ENCODE measurements at regions not wholly inside any gene's neighbourhood (a gene's known extent, or its start where the extent isn't known, plus 50 kb on each side); places are given as distances from the start of the nearest gene placed in this dataset.
"Not testable (repeated sequence)": the region's sequence is repeated elsewhere in the genome, so short reads cannot be mapped to it uniquely, and the experiment has no call there.

GRCh38 chr14:57066463-57066862, 202.2 kb downstream of the EXOC5 start:
- H3K4me3 Mint-ChIP-seq (ENCODE audit: unreplicated experiment), result no peak overlapping the region

GRCh38 chr14:57061009-57061711, 207.5 kb downstream of the EXOC5 start:
- H3K27ac Mint-ChIP-seq (ENCODE audit: unreplicated experiment), result no peak overlapping the region
- no peaks in the 10 kb centered on the region for H3K36me3 Mint-ChIP-seq (ENCODE audit: low read depth)
- no peaks in the 10 kb centered on the region for H3K9me3 Mint-ChIP-seq (ENCODE audit: low read depth)
- no peak overlapping the region for H3K4me3 Mint-ChIP-seq (ENCODE audit: unreplicated experiment)
- TF ChIP-seq CTCF (IDR thresholded peaks at IDR 0.05), result no peak
- no peaks in the 10 kb centered on the region for H3K4me1 Mint-ChIP-seq (ENCODE audit: low read depth)
- peaks cover 8% of the 10 kb centered on the region for H3K27me3 Mint-ChIP-seq (ENCODE audit: low read depth)
- DNase-seq (ENCODE audit: low spot score), result no peak

More at GRCh38 chr14:57066463-57066862, 202.2 kb downstream of the EXOC5 start:
- DNase-seq (ENCODE audit: low spot score), result no peak
- Mint-ChIP-seq H3K27ac (ENCODE audit: unreplicated experiment) (no peak overlapping the region), H3K9me3 (ENCODE audit: low read depth) (no peaks in the 10 kb centered on the region), H3K36me3 (ENCODE audit: low read depth) (no peaks in the 10 kb centered on the region), H3K27me3 (ENCODE audit: low read depth) (peaks cover 22% of the 10 kb centered on the region), H3K4me1 (ENCODE audit: low read depth) (no peaks in the 10 kb centered on the region)
- no peak for TF ChIP-seq CTCF (IDR thresholded peaks at IDR 0.05)

GRCh38 chr14:57060276-57060955, 208.3 kb downstream of the EXOC5 start:
- H3K4me3 Mint-ChIP-seq (ENCODE audit: unreplicated experiment), result no peak overlapping the region
- TF ChIP-seq CTCF (IDR thresholded peaks at IDR 0.05), result no peak
- H3K9me3 Mint-ChIP-seq (ENCODE audit: low read depth), result no peaks in the 10 kb centered on the region
- DNase-seq (ENCODE audit: low spot score), result no peak
- H3K36me3 Mint-ChIP-seq (ENCODE audit: low read depth), result no peaks in the 10 kb centered on the region
- no peak overlapping the region for H3K27ac Mint-ChIP-seq (ENCODE audit: unreplicated experiment)
- peaks cover 8% of the 10 kb centered on the region for H3K27me3 Mint-ChIP-seq (ENCODE audit: low read depth)
- H3K4me1 Mint-ChIP-seq (ENCODE audit: low read depth), result no peaks in the 10 kb centered on the region

- Mint-ChIP-seq H3K4me1 (ENCODE audit: low read depth) (no peaks in the 10 kb centered on the region), H3K4me3 (ENCODE audit: unreplicated experiment) (no peak overlapping the region), H3K27ac (ENCODE audit: unreplicated experiment) (no peak overlapping the region), H3K27me3 (ENCODE audit: low read depth) (peaks cover 7% of the 10 kb centered on the region), H3K36me3 (ENCODE audit: low read depth) (no peaks in the 10 kb centered on the region), H3K9me3 (ENCODE audit: low read depth) (no peaks in the 10 kb centered on the region)
- no peak for TF ChIP-seq CTCF (IDR thresholded peaks at IDR 0.05)
- no peak for DNase-seq (ENCODE audit: low spot score)
These were observed 210.4 kb downstream of the EXOC5 start for GRCh38 chr14:57058319-57058718.

GRCh38 chr14:57057803-57058202, 210.9 kb downstream of the EXOC5 start:
- no peak overlapping the region for H3K27ac Mint-ChIP-seq (ENCODE audit: unreplicated experiment)
- no peaks in the 10 kb centered on the region for H3K4me1 Mint-ChIP-seq (ENCODE audit: low read depth)

GRCh38 chr14:57056522-57056921, 212.2 kb downstream of the EXOC5 start:
- H3K27ac Mint-ChIP-seq (ENCODE audit: unreplicated experiment), result not testable (repeated sequence)

More at GRCh38 chr14:57057803-57058202, 210.9 kb downstream of the EXOC5 start:
- no peaks in the 10 kb centered on the region for H3K9me3 Mint-ChIP-seq (ENCODE audit: low read depth)
- TF ChIP-seq CTCF (IDR thresholded peaks at IDR 0.05), result no peak
- H3K36me3 Mint-ChIP-seq (ENCODE audit: low read depth), result no peaks in the 10 kb centered on the region
- peaks cover 7% of the 10 kb centered on the region for H3K27me3 Mint-ChIP-seq (ENCODE audit: low read depth)
- DNase-seq (ENCODE audit: low spot score), result no peak
- no peak overlapping the region for H3K4me3 Mint-ChIP-seq (ENCODE audit: unreplicated experiment)

More at GRCh38 chr14:57056522-57056921, 212.2 kb downstream of the EXOC5 start:
- H3K36me3 Mint-ChIP-seq (ENCODE audit: low read depth); H3K9me3 Mint-ChIP-seq (ENCODE audit: low read depth); H3K4me1 Mint-ChIP-seq (ENCODE audit: low read depth); H3K27me3 Mint-ChIP-seq (ENCODE audit: low read depth); H3K4me3 Mint-ChIP-seq (ENCODE audit: unreplicated experiment); DNase-seq (ENCODE audit: low spot score): not testable (repeated sequence)
